ENCODE measurements at regions not wholly inside any gene's neighbourhood (a gene's known extent, or its start where the extent isn't known, plus 50 kb on each side); places are given as distances from the start of the nearest gene placed in this dataset.
"Not testable (repeated sequence)": the region's sequence is repeated elsewhere in the genome, so short reads cannot be mapped to it uniquely, and the experiment has no call there.

- intact Hi-C loops (cut with DNase I), result no loop called here
- ATAC-seq (no peak), DNase-seq (no peak)
Observed at GRCh38 chr14:84303140-84303539, 1226.8 kb upstream of the FLRT2 start.

DNA sequence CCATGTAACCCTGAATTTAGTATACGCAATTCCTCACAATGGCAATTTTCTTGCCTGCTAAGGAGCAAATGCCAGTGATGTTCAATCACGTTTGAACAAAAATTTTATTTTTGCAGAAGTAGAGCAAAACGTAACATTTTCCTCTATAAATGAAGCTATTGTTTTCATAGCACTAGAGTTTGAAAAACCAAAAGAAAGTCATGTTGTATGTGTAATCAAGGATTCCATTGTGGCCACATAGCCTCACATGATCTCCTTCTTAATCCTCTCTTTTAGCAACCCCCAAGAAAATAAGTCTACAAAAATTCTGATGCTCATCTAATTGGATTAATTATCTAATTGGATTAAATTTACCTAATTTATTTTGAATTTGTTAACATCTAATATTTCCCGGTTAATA is 1217.4 kb upstream of the FLRT2 start:
- no peak for DNase-seq
- no peak for ATAC-seq
- intact Hi-C loops (cut with DNase I), result no loop called here

DNA sequence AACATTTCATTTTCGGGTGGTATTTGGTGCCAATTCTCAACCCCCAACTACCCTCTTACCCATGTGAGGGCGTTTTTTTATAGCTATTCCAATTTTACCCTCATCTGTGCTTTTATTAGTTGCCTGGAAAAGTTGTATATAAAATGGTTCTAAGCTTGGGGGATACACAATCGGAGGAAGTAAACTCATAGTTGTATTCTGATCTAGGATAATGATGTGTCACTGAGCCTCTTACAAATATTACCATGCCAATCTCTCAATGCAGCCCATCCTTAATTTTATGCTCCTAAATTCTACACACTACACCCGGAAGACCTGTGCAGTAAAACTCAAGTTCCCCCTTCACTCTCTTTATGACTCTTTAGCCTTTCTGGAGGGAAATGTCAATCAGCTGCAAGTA is 1206.5 kb upstream of the FLRT2 start:
- intact Hi-C loops (cut with DNase I), result no loop called here
- ATAC-seq (no peak), DNase-seq (no peak)

- no peak for DNase-seq
- ATAC-seq, result peak in 1 of 2 donors; percentile 53
- intact Hi-C loops (cut with DNase I), result no loop called here
Observed at GRCh38 chr14:84323978-84324377, 1206.0 kb upstream of the FLRT2 start.

GRCh38 chr14:84336433-84336832 is 1193.5 kb upstream of the FLRT2 start:
- intact Hi-C loops (cut with DNase I), result no loop called here
- DNase-seq, result no peak
- no peak for ATAC-seq

- intact Hi-C loops (cut with DNase I), result no loop called here
- ATAC-seq (peak in 1 of 2 donors; percentile 50), DNase-seq (no peak)
Observed at GRCh38 chr14:84340938-84341337, 1189.0 kb upstream of the FLRT2 start.

GRCh38 chr14:84341867-84342266 is 1188.1 kb upstream of the FLRT2 start:
- ATAC-seq; DNase-seq; intact Hi-C loops (cut with DNase I): not testable (repeated sequence)

DNA sequence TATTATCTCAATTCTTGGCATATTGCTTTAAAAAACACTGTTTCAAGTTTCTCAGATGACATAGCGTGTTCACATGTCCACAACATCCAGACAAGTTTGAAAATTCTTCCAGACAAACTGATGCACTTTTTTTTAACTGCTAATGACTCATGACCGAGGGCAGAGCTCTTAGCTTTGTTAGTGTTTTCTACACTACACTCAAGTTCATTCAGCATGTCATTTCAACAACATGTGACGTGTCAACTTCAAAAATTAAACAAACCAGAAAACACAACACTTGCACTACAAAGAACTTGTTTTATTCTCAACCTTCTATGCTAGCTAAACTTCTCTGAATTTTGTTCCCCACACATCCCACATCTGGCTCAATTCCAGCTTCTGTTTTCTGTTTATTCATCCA is 1186.3 kb upstream of the FLRT2 start:
- ATAC-seq, result peak in 1 of 2 donors; percentile 49
- intact Hi-C loops (cut with DNase I), result no loop called here
- DNase-seq, result no peak

DNA sequence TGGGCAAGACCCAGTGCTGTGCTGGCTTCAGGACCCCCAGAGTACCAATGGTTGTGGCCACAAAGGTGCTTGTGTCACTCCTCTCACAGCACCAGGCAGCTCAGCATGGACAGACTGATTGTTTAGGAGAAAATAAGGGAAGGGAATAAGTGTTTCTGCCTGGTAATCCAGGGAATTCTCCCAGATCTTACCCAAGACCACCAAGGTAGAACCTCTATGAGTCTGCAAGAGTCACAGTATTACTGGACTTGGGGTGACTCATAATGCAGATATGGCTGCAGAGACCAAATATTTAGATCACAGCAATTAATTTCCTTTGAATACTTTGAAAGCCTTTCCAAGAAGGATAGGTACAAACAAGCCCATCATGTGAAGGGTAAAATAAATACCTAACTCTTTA is 1178.3 kb upstream of the FLRT2 start:
- DNase-seq (no peak), ATAC-seq (no peak)
- intact Hi-C loops (cut with DNase I), result no loop called here

DNA sequence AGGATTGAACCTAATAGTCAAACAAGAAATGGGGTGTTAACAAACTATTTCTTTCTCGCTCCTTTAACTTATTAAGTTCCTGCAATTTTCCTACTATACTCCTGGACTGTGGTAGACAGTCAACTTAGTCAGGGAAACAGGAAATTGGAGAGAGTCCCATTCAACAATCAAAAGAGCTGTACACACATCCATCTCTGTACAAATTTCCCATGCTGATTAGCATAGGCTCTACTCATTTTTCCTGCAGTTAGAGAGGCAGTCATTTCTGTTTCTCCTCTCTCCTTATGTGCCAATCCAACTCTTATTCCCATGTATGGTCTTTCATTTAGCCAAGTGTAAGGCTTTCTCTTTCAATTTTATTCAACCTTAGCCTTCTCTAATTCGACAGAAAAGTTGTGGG is 1168.5 kb upstream of the FLRT2 start:
- ATAC-seq, result peak in 1 of 2 donors; percentile 30
- intact Hi-C loops (cut with DNase I), result no loop called here

DNA sequence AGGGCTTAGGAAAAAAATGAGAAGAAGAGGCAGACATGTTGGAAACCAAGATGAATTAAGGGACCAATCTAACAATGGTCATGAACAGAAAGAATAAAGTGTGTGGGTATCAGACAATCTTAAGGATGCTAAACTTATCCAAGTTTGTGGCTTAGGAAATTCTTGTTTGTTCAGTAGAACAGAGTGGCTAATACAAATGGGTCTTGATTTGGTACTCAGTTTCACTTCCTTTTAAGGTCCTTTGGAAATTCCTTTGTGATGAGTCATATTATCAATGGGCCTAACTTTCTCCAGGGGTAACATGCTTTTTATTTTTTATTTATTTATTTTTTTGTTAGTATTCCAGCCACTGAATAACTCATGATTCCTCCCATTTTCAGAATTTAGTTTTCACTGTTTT is 1154.7 kb upstream of the FLRT2 start:
- no peak for ATAC-seq
- intact Hi-C loops (cut with DNase I), result no loop called here
- no peak for DNase-seq

More for the DNA sequence above, 1168.5 kb upstream of the FLRT2 start:
- no peak for DNase-seq

GRCh38 chr14:84390010-84390409 is 1139.9 kb upstream of the FLRT2 start:
- intact Hi-C loops (cut with DNase I), result no loop called here
- DNase-seq (no peak), ATAC-seq (no peak)

DNA sequence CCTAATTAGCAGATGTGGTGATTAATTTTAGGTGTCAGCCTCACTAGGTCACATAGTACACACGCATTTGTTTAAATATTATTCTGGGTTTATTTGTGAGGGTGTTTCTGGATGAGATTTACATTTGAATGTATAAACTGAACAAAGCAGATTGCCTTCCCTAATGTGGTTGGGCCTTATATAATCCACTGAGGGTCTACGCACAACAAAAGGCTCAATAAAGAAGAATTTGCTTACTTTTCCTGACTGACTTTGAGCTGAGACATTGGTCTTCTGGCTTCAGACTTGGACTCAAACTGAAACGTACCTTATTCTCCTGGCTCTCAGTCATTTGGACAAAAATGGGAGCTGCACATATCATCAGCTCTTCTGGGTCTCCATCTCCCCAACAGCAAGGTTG is 1132.3 kb upstream of the FLRT2 start:
- intact Hi-C loops (cut with DNase I), result no loop called here
- DNase-seq (no peak), ATAC-seq (no peak)

- intact Hi-C loops (cut with DNase I), result no loop called here
- ATAC-seq, result no peak
Observed at GRCh38 chr14:84399296-84399910, 1130.5 kb upstream of the FLRT2 start.

GRCh38 chr14:84401631-84402030 is 1128.3 kb upstream of the FLRT2 start:
- no peak for DNase-seq
- intact Hi-C loops (cut with DNase I), result no loop called here
- ATAC-seq, result no peak

More at GRCh38 chr14:84399296-84399910, 1130.5 kb upstream of the FLRT2 start:
- DNase-seq, result no peak

GRCh38 chr14:84403585-84403984 is 1126.4 kb upstream of the FLRT2 start:
- DNase-seq (no peak), ATAC-seq (no peak)
- intact Hi-C loops (cut with DNase I), result no loop called here

GRCh38 chr14:84404246-84404645 is 1125.7 kb upstream of the FLRT2 start:
- ATAC-seq (no peak), DNase-seq (no peak)
- intact Hi-C loops (cut with DNase I), result no loop called here

GRCh38 chr14:84409435-84409834 is 1120.5 kb upstream of the FLRT2 start:
- DNase-seq, result no peak
- intact Hi-C loops (cut with DNase I), result no loop called here

DNA sequence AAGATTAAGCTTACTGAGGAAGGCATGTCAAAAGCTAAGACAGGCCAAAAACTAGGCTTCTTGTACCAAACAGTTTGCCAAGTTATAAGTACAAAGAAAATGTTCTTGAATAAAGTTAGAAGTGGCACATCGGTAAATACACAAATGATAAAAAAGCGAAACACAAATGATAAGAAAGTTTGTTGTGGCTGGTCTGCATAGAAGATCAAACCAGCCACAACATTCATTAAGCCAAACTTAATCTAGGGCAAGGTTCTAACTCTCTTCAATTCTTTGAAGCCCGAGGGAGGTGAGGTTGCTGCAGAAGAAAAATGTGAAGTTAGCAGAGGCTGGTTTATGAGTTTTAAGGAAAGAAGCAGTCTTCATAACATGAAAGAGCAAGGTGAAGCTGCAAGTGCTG is 1119.6 kb upstream of the FLRT2 start:
- DNase-seq, result no peak
- no peak for ATAC-seq
- intact Hi-C loops (cut with DNase I), result no loop called here

More at GRCh38 chr14:84409435-84409834, 1120.5 kb upstream of the FLRT2 start:
- no peak for ATAC-seq

DNA sequence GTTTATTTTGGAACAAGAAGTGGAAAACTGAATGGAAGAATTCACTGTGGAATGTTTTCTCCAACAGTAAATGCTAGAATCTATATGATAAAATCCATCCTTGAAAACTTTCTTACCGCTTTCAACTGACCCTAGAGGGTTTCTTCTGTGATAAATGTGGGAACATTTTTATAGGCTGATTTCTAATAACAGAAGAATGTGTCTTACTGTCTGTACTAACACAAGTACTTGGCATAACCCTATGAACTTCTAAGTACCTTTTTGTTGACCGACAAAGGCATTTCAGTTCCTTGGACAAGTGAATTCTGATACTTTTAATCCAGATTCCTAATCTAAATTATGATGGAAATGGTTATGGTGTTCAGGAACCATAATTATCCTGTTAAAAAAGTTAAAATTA is 1109.7 kb upstream of the FLRT2 start:
- no peak for ATAC-seq
- no peak for DNase-seq
- intact Hi-C loops (cut with DNase I), result no loop called here

DNA sequence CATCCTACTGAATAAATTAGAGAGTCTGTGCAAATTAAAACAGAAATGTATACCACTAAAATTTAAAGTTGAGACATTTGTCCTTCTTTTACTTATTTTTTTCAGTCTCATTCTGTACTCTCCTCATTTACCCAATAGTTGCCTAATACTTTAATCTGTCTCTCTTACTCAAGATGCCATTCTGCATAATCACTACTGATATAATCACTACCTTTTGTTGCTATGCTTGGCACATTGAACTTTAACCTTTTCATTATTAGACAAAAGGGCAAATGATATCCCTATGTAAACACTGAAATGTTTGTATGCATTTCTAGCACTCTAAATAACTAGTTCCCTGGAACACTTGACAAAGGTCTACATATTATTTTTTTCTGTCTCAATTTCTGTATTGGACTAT is 1108.3 kb upstream of the FLRT2 start:
- intact Hi-C loops (cut with DNase I), result no loop called here
- DNase-seq (no peak), ATAC-seq (no peak)

DNA sequence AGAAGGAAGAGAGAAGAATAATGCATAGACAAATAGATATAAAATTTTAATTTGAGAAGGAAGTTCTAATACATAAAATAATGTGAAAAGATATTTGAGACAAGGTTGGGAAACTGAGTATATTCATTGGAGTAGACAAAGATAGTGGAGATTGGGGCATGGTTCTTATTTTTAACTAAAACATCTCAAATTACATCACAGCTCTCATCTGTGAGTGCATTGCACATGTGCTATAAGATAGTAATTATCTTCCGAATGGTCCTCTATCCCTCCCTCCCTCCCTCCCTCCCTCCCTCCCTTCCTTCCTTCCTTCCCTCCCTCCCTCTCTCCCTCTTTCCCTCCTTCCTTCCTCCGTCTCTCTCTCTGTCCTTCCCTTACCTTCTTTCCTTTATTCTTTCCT is 1104.0 kb upstream of the FLRT2 start:
- intact Hi-C loops (cut with DNase I), result no loop called here
- no peak for ATAC-seq

More for the DNA sequence above, 1104.0 kb upstream of the FLRT2 start:
- no peak for DNase-seq

Data from left cardiac atrium (tissue), 4 donors.